ENCODE measurements at regions not wholly inside any gene's neighbourhood (a gene's known extent, or its start where the extent isn't known, plus 50 kb on each side); places are given as distances from the start of the nearest gene placed in this dataset.
"Not testable (repeated sequence)": the region's sequence is repeated elsewhere in the genome, so short reads cannot be mapped to it uniquely, and the experiment has no call there.

- not testable (repeated sequence) for TF ChIP-seq ATF3 (IDR thresholded peaks at IDR 0.05; ENCODE audit: insufficient read depth, low read depth, low read length); POLR2A (IDR thresholded peaks at IDR 0.05; ENCODE audit: control extremely low read depth in 1 of 2, low read depth in 2 of 2, low read length in 2 of 2); ZNF274 (IDR thresholded peaks at IDR 0.05; ENCODE audit: borderline replicate concordance, extremely low read depth, low read length); POLR2AphosphoS5 (IDR thresholded peaks at IDR 0.05; ENCODE audit: low read depth, low read length); SRF (IDR thresholded peaks at IDR 0.05; ENCODE audit: low read depth, low read length); EP300 (IDR thresholded peaks at IDR 0.05; ENCODE audit: borderline replicate concordance in 1 of 2, low read depth in 2 of 2, low read length in 2 of 2); SP4 (IDR thresholded peaks at IDR 0.05; ENCODE audit: low read length); HDAC6 (IDR thresholded peaks at IDR 0.05; ENCODE audit: low read depth, low read length); CHD1 (IDR thresholded peaks at IDR 0.05; ENCODE audit: low read depth, low read length); CEBPB (IDR thresholded peaks at IDR 0.05; ENCODE audit: low read depth, low read length)
Observed at GRCh38 chr2:134043028-134043427, 210.8 kb upstream of the MGAT5 start.

Data from H1 (cell line).